DMS 273 treated with DMSO at 0.1 percent for 48 hours (cell line): ENCODE measurements at regions not wholly inside any gene's neighbourhood (a gene's known extent, or its start where the extent isn't known, plus 50 kb on each side); places are given as distances from the start of the nearest gene placed in this dataset.
"Not testable (repeated sequence)": the region's sequence is repeated elsewhere in the genome, so short reads cannot be mapped to it uniquely, and the experiment has no call there.

Source experiments
- DNase-seq: peaks from one replicate; lab custom pipeline; 2025; lab: John Stamatoyannopoulos, UW

- not testable (repeated sequence) for DNase-seq
Observed at GRCh38 chr20:29533566-29534177, 1723.8 kb upstream of the DEFB115 start.

- not testable (repeated sequence) for DNase-seq
Observed at GRCh38 chr20:29566901-29567635, 1690.4 kb upstream of the DEFB115 start.

GRCh38 chr20:29567671-29568070, 1689.8 kb upstream of the DEFB115 start:
- not testable (repeated sequence) for DNase-seq

GRCh38 chr20:29570126-29570525, 1687.3 kb upstream of the DEFB115 start:
- not testable (repeated sequence) for DNase-seq

GRCh38 chr20:29589530-29589929, 1667.9 kb upstream of the DEFB115 start:
- not testable (repeated sequence) for DNase-seq

GRCh38 chr20:29604163-29604562, 1653.3 kb upstream of the DEFB115 start:
- not testable (repeated sequence) for DNase-seq

- DNase-seq, result not testable (repeated sequence)
Observed at GRCh38 chr20:29606171-29606570, 1651.3 kb upstream of the DEFB115 start.

GRCh38 chr20:29629395-29629794, 1628.1 kb upstream of the DEFB115 start:
- not testable (repeated sequence) for DNase-seq
